Osteoblast (primary cell): ENCODE measurements at regions not wholly inside any gene's neighbourhood (a gene's known extent, or its start where the extent isn't known, plus 50 kb on each side); places are given as distances from the start of the nearest gene placed in this dataset.
"Not testable (repeated sequence)": the region's sequence is repeated elsewhere in the genome, so short reads cannot be mapped to it uniquely, and the experiment has no call there.

Source experiments
- DNase-seq: peaks from one replicate; pipeline ENCODE4 v3.0.0; 2011; ENCODE audit warnings: low spot score, mixed read lengths; ENCODE audit not compliant: insufficient read length; ENCODE audit errors: missing footprints
- H2AFZ ChIP-seq: 2 replicates; pipeline ENCODE4 v1.6.0; 2011; ENCODE audit warnings: mild to moderate bottlenecking, low read length
- H3K27ac ChIP-seq: 2 replicates; pipeline ENCODE4 v1.5.1; 2011; ENCODE audit warnings: mild to moderate bottlenecking, low read depth, low read length, moderate library complexity
- H3K27me3 ChIP-seq: 2 replicates; pipeline ENCODE4 v1.6.0; 2012; ENCODE audit warnings: mild to moderate bottlenecking, control low read depth, inconsistent platforms, low read length, moderate library complexity; ENCODE audit not compliant: insufficient read depth
- H3K36me3 ChIP-seq: 2 replicates; pipeline ENCODE4 v1.5.1; 2011; ENCODE audit warnings: mild to moderate bottlenecking, low read length, control low read depth, moderate library complexity; ENCODE audit not compliant: insufficient read depth
- H3K4me1 ChIP-seq: 2 replicates; pipeline ENCODE4 v1.5.1; 2011; ENCODE audit warnings: mild to moderate bottlenecking, low read length, control low read depth, moderate library complexity; ENCODE audit not compliant: insufficient read depth
- H3K4me2 ChIP-seq: 2 replicates; pipeline ENCODE4 v1.6.0; 2011; ENCODE audit warnings: mild to moderate bottlenecking, low read length; ENCODE audit not compliant: insufficient read depth
- H3K4me3 ChIP-seq: fragments of 200-600 bp; sonication (generic); 3 replicates; pipeline ENCODE4 v1.5.1; 2012; ENCODE audit warnings: mild to moderate bottlenecking, low read length, inconsistent platforms; ENCODE audit not compliant: insufficient read depth
- H3K79me2 ChIP-seq: 2 replicates; pipeline ENCODE4 v1.6.0; 2012; ENCODE audit warnings: mild to moderate bottlenecking, low read length, control low read depth, inconsistent platforms; ENCODE audit not compliant: insufficient read depth
- H3K9me3 ChIP-seq: 2 replicates; pipeline ENCODE4 v1.5.1; 2011; ENCODE audit warnings: low read depth, low read length, control low read depth
- H4K20me1 ChIP-seq: 2 replicates; pipeline ENCODE4 v1.6.0; 2012; ENCODE audit warnings: mild to moderate bottlenecking, low read length, control low read depth; ENCODE audit not compliant: insufficient read depth
- TF ChIP-seq, protein P1 (sequence below): IDR thresholded peaks from 2 replicates; pipeline ENCODE4 v1.5.1; 2011; ENCODE audit warnings: mild to moderate bottlenecking, low read depth, low read length, moderate library complexity; ENCODE audit errors: extremely low read depth

DNA sequence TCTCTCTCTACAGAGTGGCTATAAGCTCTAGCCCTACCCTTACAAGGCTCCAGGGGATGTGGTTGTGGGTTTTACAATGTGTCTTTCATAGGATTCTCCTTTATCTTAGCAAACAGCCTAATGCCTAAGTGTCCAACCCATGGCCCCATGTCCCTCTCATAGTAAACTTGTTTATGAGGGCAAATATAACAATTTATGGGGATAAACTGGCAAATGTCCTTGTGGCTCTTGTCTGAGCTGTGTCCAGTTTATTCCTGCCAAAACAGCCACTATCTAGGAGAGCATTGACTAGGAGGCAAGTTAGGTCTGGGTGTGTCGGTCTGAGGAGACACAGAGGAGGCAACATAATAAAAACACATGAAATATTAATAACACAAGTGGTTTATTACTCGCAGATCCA, 335.1 kb downstream of the IZUMO3 start:
- Histone ChIP-seq H3K36me3 (no peaks in the 10 kb centered on the region), H3K27ac (no peak overlapping the region), H3K4me2 (no peak overlapping the region), H3K79me2 (no peaks in the 10 kb centered on the region), H2AFZ (no peak overlapping the region), H3K4me1 (no peaks in the 10 kb centered on the region), H3K9me3 (no peaks in the 10 kb centered on the region), H3K27me3 (no peaks in the 10 kb centered on the region), H4K20me1 (no peaks in the 10 kb centered on the region), H3K4me3 (no peak overlapping the region)
- TF ChIP-seq, protein P1, sequence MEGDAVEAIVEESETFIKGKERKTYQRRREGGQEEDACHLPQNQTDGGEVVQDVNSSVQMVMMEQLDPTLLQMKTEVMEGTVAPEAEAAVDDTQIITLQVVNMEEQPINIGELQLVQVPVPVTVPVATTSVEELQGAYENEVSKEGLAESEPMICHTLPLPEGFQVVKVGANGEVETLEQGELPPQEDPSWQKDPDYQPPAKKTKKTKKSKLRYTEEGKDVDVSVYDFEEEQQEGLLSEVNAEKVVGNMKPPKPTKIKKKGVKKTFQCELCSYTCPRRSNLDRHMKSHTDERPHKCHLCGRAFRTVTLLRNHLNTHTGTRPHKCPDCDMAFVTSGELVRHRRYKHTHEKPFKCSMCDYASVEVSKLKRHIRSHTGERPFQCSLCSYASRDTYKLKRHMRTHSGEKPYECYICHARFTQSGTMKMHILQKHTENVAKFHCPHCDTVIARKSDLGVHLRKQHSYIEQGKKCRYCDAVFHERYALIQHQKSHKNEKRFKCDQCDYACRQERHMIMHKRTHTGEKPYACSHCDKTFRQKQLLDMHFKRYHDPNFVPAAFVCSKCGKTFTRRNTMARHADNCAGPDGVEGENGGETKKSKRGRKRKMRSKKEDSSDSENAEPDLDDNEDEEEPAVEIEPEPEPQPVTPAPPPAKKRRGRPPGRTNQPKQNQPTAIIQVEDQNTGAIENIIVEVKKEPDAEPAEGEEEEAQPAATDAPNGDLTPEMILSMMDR = no peak
- no peak for DNase-seq

DNA sequence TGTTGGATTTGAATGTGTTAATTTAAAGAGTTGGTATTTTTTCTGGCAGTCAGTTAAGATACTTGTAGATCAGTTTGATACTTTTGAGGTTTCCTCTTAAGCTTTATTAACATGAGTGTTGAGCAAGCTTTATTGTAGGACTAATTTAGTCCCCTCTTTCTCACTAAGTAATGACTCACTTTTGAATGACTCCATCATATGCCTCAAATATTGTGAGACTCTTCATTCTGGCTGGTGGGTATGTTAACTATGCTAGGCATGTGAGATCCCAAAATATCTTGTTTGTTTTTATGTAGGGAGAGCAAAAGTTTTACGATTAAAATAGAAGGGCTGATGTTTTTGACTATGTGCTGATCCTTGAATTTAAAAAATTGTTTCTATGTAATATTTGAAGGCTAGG, 355.7 kb downstream of the IZUMO3 start:
- Histone ChIP-seq H3K27me3 (no peaks in the 10 kb centered on the region), H3K4me2 (no peak overlapping the region), H3K36me3 (no peaks in the 10 kb centered on the region), H3K4me3 (no peak overlapping the region), H3K79me2 (no peaks in the 10 kb centered on the region), H3K4me1 (no peaks in the 10 kb centered on the region), H3K9me3 (no peaks in the 10 kb centered on the region), H3K27ac (no peak overlapping the region), H4K20me1 (no peaks in the 10 kb centered on the region), H2AFZ (no peak overlapping the region)
- TF ChIP-seq, protein P1 = no peak
- no peak for DNase-seq

DNA sequence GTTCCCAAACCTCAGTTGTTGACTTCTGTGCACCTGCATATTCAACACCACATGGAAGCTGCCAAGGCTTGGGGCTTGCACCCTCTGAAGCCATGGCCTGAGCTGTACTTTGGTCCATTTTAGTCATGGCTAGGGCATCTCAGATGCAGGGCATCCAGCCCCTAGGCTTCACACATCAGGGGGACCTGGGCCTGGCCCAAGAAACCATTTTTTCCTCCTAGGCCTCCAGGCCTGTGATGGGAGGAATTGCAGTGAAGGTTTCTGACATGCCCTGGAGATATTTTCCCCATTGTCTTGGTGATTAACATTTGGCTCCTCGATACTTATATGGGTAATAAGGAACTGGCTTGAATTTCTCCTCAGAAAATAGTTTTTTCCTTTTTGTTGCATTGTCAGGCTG, 354.5 kb upstream of the ELAVL2 start:
- not testable (repeated sequence) for H3K4me2 ChIP-seq

DNA sequence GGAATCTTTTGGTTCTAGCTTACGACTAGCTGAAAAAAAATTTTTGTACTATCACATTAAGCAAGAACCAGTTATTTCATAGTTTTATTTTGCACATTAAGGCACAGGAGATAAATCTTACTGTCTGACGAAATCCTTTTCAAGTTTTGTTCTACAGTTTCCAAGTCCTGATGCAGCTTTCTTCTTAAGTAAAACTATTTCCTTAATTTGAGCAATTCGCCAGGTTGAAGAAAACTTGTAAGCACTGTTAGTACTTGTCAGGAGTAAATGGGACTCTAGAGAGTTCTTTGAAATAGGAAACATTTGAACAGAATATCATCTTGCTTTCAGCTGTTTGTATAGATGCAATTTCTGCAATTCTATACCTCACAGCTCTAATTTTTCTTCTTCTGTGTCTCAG, 318.8 kb upstream of the ELAVL2 start:
- Histone ChIP-seq H2AFZ (no peak overlapping the region), H3K4me1 (no peaks in the 10 kb centered on the region), H3K9me3 (peaks cover 4% of the 10 kb centered on the region), H3K36me3 (no peaks in the 10 kb centered on the region), H3K4me2 (no peak overlapping the region), H3K27ac (no peak overlapping the region), H3K79me2 (no peaks in the 10 kb centered on the region), H3K27me3 (no peaks in the 10 kb centered on the region), H3K4me3 (no peak overlapping the region), H4K20me1 (no peaks in the 10 kb centered on the region)
- TF ChIP-seq, protein P1 = no peak
- no peak for DNase-seq

More for the DNA sequence above, 354.5 kb upstream of the ELAVL2 start:
- not testable (repeated sequence) for H2AFZ ChIP-seq, H4K20me1 ChIP-seq, H3K4me3 ChIP-seq, H3K27me3 ChIP-seq, H3K27ac ChIP-seq, H3K9me3 ChIP-seq, H3K79me2 ChIP-seq, H3K36me3 ChIP-seq, H3K4me1 ChIP-seq, DNase-seq

DNA sequence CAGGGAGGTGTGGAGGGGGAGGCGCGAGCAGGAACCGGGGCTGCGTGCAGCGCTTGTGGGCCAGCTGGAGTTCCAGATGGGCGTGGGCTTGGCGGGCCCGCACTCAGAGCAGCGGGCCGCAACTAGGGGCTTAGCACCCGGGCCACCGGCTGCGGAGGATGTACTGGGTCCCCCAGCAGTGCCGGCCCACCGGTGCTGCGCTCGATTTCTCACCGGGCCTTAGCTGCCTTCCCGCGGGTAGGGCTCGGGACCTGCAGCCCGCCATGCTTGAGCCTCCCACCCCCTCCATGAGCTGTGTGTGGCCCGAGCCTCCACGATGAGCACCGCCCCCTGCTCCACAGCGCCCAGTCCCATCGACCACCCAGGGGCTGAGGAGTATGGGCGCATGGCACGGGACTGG, 309.0 kb upstream of the ELAVL2 start:
- DNase-seq, H3K4me1 ChIP-seq, H2AFZ ChIP-seq, H3K27ac ChIP-seq, H3K79me2 ChIP-seq, H3K27me3 ChIP-seq, H3K9me3 ChIP-seq, H4K20me1 ChIP-seq, H3K4me3 ChIP-seq, H3K36me3 ChIP-seq, H3K4me2 ChIP-seq: not testable (repeated sequence)
